ENCODE measurements at regions not wholly inside any gene's neighbourhood (a gene's known extent, or its start where the extent isn't known, plus 50 kb on each side); places are given as distances from the start of the nearest gene placed in this dataset.

- Histone ChIP-seq H3K9me3 (ENCODE audit: control insufficient read depth, insufficient read depth, low read length) (no peaks in the 10 kb centered on the region), H3K27ac (ENCODE audit: low read depth, low read length) (no peak overlapping the region), H3K27me3 (ENCODE audit: control insufficient read depth, insufficient read depth, low read length) (no peaks in the 10 kb centered on the region), H3K4me3 (ENCODE audit: low read depth, low read length) (no peak overlapping the region)
- ChIA-PET POLR2A (no interaction called here), CTCF (no interaction called here)
- DNase-seq (ENCODE audit: low read depth, low spot score) = no peak
- no peak for TF ChIP-seq CTCF (IDR thresholded peaks at IDR 0.05; ENCODE audit: low read depth, low read length)
Observed at GRCh38 chr2:180450841-180451240, 443.7 kb upstream of the CWC22 start.

GRCh38 chr2:180449171-180449915 lies 442.2 kb upstream of the CWC22 start:
- H3K27ac ChIP-seq (ENCODE audit: low read depth, low read length) = no peak overlapping the region
- ChIA-PET POLR2A (no interaction called here), CTCF (no interaction called here)
- no peak for TF ChIP-seq CTCF (IDR thresholded peaks at IDR 0.05; ENCODE audit: low read depth, low read length)
- H3K4me3 ChIP-seq (ENCODE audit: low read depth, low read length) = no peak overlapping the region
- no peaks in the 10 kb centered on the region for H3K27me3 ChIP-seq (ENCODE audit: control insufficient read depth, insufficient read depth, low read length)
- no peaks in the 10 kb centered on the region for H3K9me3 ChIP-seq (ENCODE audit: control insufficient read depth, insufficient read depth, low read length)
- no peak for DNase-seq (ENCODE audit: low read depth, low spot score)

GRCh38 chr2:180446492-180446891 lies 439.4 kb upstream of the CWC22 start:
- CTCF ChIA-PET = no interaction called here
- Histone ChIP-seq H3K27me3 (ENCODE audit: control insufficient read depth, insufficient read depth, low read length) (no peaks in the 10 kb centered on the region), H3K4me3 (ENCODE audit: low read depth, low read length) (no peak overlapping the region), H3K27ac (ENCODE audit: low read depth, low read length) (no peak overlapping the region), H3K9me3 (ENCODE audit: control insufficient read depth, insufficient read depth, low read length) (no peaks in the 10 kb centered on the region; the same call in 1 of the 2 replicates)
- no peak for DNase-seq (ENCODE audit: low read depth, low spot score)
- POLR2A ChIA-PET = no interaction called here
- no peak for TF ChIP-seq CTCF (IDR thresholded peaks at IDR 0.05; ENCODE audit: low read depth, low read length)

GRCh38 chr2:180443888-180444287 lies 436.8 kb upstream of the CWC22 start:
- POLR2A ChIA-PET = no interaction called here
- CTCF ChIA-PET = no interaction called here

More at GRCh38 chr2:180443888-180444287, 436.8 kb upstream of the CWC22 start:
- no peak overlapping the region for H3K27ac ChIP-seq (ENCODE audit: low read depth, low read length)
- no peak overlapping the region for H3K4me3 ChIP-seq (ENCODE audit: low read depth, low read length)
- TF ChIP-seq CTCF (IDR thresholded peaks at IDR 0.05; ENCODE audit: low read depth, low read length) = no peak
- DNase-seq (ENCODE audit: low read depth, low spot score) = no peak
- H3K27me3 ChIP-seq (ENCODE audit: control insufficient read depth, insufficient read depth, low read length) = no peaks in the 10 kb centered on the region
- H3K9me3 ChIP-seq (ENCODE audit: control insufficient read depth, insufficient read depth, low read length) = no peaks in the 10 kb centered on the region; the same call in 1 of the 2 replicates
